HuH-7 (cell line): ENCODE measurements at regions not wholly inside any gene's neighbourhood (a gene's known extent, or its start where the extent isn't known, plus 50 kb on each side); places are given as distances from the start of the nearest gene placed in this dataset.

Experiments
- DNase-seq: peaks from one replicate; pipeline ENCODE4 v3.0.0; 2011; ENCODE audit warnings: low spot score

- DNase-seq, result no peak
These were observed 317.7 kb downstream of the MATN1 start for GRCh38 chr1:30405631-30406212.

- DNase-seq, result no peak
These were observed 318.3 kb downstream of the MATN1 start for GRCh38 chr1:30405081-30405480.

GRCh38 chr1:30404341-30404740, 319.0 kb downstream of the MATN1 start:
- no peak for DNase-seq

- DNase-seq, result no peak
These were observed 319.7 kb downstream of the MATN1 start for GRCh38 chr1:30403726-30404125.

- no peak for DNase-seq
These were observed 320.2 kb downstream of the MATN1 start for GRCh38 chr1:30403061-30403645.

GRCh38 chr1:30402031-30402430, 321.4 kb downstream of the MATN1 start:
- no peak for DNase-seq

- no peak for DNase-seq
These were observed 322.9 kb downstream of the MATN1 start for GRCh38 chr1:30400507-30400906.

- no peak for DNase-seq
These were observed 324.4 kb downstream of the MATN1 start for GRCh38 chr1:30399026-30399425.

GRCh38 chr1:30397576-30397975, 325.8 kb downstream of the MATN1 start:
- DNase-seq, result no peak

GRCh38 chr1:30395631-30396030, 327.8 kb downstream of the MATN1 start:
- DNase-seq, result no peak

- DNase-seq, result no peak
These were observed 335.0 kb downstream of the MATN1 start for GRCh38 chr1:30388386-30388785.

GRCh38 chr1:30386156-30386926, 337.0 kb downstream of the MATN1 start:
- DNase-seq, result no peak

GRCh38 chr1:30385246-30385995, 338.0 kb downstream of the MATN1 start:
- DNase-seq, result no peak

GRCh38 chr1:30384286-30385245, 338.8 kb downstream of the MATN1 start:
- no peak for DNase-seq

- no peak for DNase-seq
These were observed 340.1 kb downstream of the MATN1 start for GRCh38 chr1:30383221-30383711.

- DNase-seq, result no peak
These were observed 340.9 kb downstream of the MATN1 start for GRCh38 chr1:30382496-30382895.

GRCh38 chr1:30381671-30382365, 341.6 kb downstream of the MATN1 start:
- no peak for DNase-seq

GRCh38 chr1:30381266-30381665, 342.1 kb downstream of the MATN1 start:
- DNase-seq, result no peak

GRCh38 chr1:30380625-30380984, 342.8 kb downstream of the MATN1 start:
- no peak for DNase-seq

- peak; percentile 77 for DNase-seq
These were observed 343.4 kb downstream of the MATN1 start for GRCh38 chr1:30379684-30380624.
